MM.1S (cell line): ENCODE measurements at regions not wholly inside any gene's neighbourhood (a gene's known extent, or its start where the extent isn't known, plus 50 kb on each side); places are given as distances from the start of the nearest gene placed in this dataset.

Source experiments
- DNase-seq: peaks from one replicate; pipeline ENCODE4 v3.0.0-alpha.2; 2015
- H2AFZ ChIP-seq: fragments of 300-600 bp; sonication (generic); 2 replicates; pipeline ENCODE4 v1.6.0; 2016; ENCODE audit warnings: antibody characterized with exemption, low read length
- H3F3A ChIP-seq: fragments of 300-600 bp; sonication (generic); 2 replicates; pipeline ENCODE4 v1.6.1; 2016; ENCODE audit warnings: mild to moderate bottlenecking, antibody characterized with exemption, low read length, moderate library complexity, mixed read lengths; ENCODE audit not compliant: insufficient read depth
- H3K27ac ChIP-seq: fragments of 300-600 bp; sonication (generic); 2 replicates; pipeline ENCODE4 v1.5.1; 2016; ENCODE audit warnings: mild to moderate bottlenecking, low read length
- H3K27me3 ChIP-seq: fragments of 300-600 bp; sonication (generic); replicated peaks from 2 replicates; pipeline ENCODE4 v1.6.0; 2016; ENCODE audit warnings: low read length; ENCODE audit not compliant: insufficient read depth
- H3K36me3 ChIP-seq: fragments of 300-600 bp; sonication (generic); replicated peaks from 2 replicates; pipeline ENCODE4 v1.6.1; 2016; ENCODE audit warnings: mild to moderate bottlenecking, low read length, mixed read lengths; ENCODE audit not compliant: insufficient read depth
- H3K4me1 ChIP-seq: fragments of 300-600 bp; sonication (generic); 2 replicates; pipeline ENCODE4 v1.6.1; 2016; ENCODE audit warnings: low read length, mixed read lengths
- H3K4me2 ChIP-seq: fragments of 300-600 bp; sonication (generic); 2 replicates; pipeline ENCODE4 v1.6.0; 2016; ENCODE audit warnings: low read depth, low read length
- H3K4me3 ChIP-seq: fragments of 300-600 bp; sonication (generic); 2 replicates; pipeline ENCODE4 v1.5.1; 2016; ENCODE audit warnings: low read length, mixed read lengths
- H3K79me2 ChIP-seq: fragments of 300-600 bp; sonication (generic); 2 replicates; pipeline ENCODE4 v1.6.1; 2016; ENCODE audit warnings: mixed run types, low read length, mixed read lengths
- H3K9ac ChIP-seq: fragments of 300-600 bp; sonication (generic); 2 replicates; pipeline ENCODE4 v1.6.1; 2016; ENCODE audit warnings: low read length, mixed read lengths
- H3K9me2 ChIP-seq: fragments of 300-600 bp; sonication (generic); replicated peaks from 2 replicates; pipeline ENCODE4 v1.6.1; 2016; ENCODE audit warnings: mild to moderate bottlenecking, low read length, mixed read lengths; ENCODE audit not compliant: insufficient read depth
- H3K9me3 ChIP-seq: fragments of 300-600 bp; sonication (generic); replicated peaks from 2 replicates; pipeline ENCODE4 v1.6.1; 2016; ENCODE audit warnings: mild to moderate bottlenecking, low read length, mixed read lengths; ENCODE audit not compliant: insufficient read depth
- H4K20me1 ChIP-seq: fragments of 300-600 bp; sonication (generic); 2 replicates; pipeline ENCODE4 v1.6.1; 2016; ENCODE audit warnings: mild to moderate bottlenecking, low read length, moderate library complexity, mixed read lengths; ENCODE audit not compliant: insufficient read depth
- CTCF ChIP-seq: fragments of 300-600 bp; sonication (generic); IDR thresholded peaks from 2 replicates; pipeline ENCODE4 v1.5.1; 2016; ENCODE audit warnings: antibody characterized with exemption, low read length, mixed read lengths
- EZH2 ChIP-seq: fragments of 300-600 bp; sonication (generic); optimal IDR thresholded peaks from 2 replicates; pipeline ENCODE3; 2017; ENCODE audit warnings: low read depth, mild to moderate bottlenecking, antibody characterized with exemption, low read length, mixed read lengths
- EZH2phosphoT487 ChIP-seq: fragments of 300-600 bp; sonication (generic); IDR thresholded peaks from 2 replicates; pipeline ENCODE4 v1.6.1; 2018; ENCODE audit warnings: antibody characterized with exemption, low read length

GRCh38 chr11:130640526-130640925 is 192.1 kb downstream of the ADAMTS15 start:
- DNase-seq: no peak
- no peaks in the 10 kb centered on the region for H3K27me3 ChIP-seq
- no peak overlapping the region for H3K9ac ChIP-seq
- H3K9me2 ChIP-seq: no peaks in the 10 kb centered on the region
- no peaks in the 10 kb centered on the region for H4K20me1 ChIP-seq
- H3K36me3 ChIP-seq: no peaks in the 10 kb centered on the region
- no peak overlapping the region for H3K4me3 ChIP-seq
- H3K27ac ChIP-seq: no peak overlapping the region
- H3K79me2 ChIP-seq: no peaks in the 10 kb centered on the region
- H3K4me2 ChIP-seq: no peak overlapping the region
- H2AFZ ChIP-seq: no peak overlapping the region
- TF ChIP-seq EZH2: no peak
- TF ChIP-seq EZH2phosphoT487: no peak
- no peak for TF ChIP-seq CTCF
- no peaks in the 10 kb centered on the region for H3K9me3 ChIP-seq
- no peaks in the 10 kb centered on the region for H3K4me1 ChIP-seq
- H3F3A ChIP-seq: no peaks in the 10 kb centered on the region

- H4K20me1 ChIP-seq: no peaks in the 10 kb centered on the region
- no peaks in the 10 kb centered on the region for H3K27me3 ChIP-seq
- H3K27ac ChIP-seq: no peak overlapping the region
- no peaks in the 10 kb centered on the region for H3K36me3 ChIP-seq
- H2AFZ ChIP-seq: no peak overlapping the region
- H3K4me3 ChIP-seq: no peak overlapping the region
- no peak overlapping the region for H3K9ac ChIP-seq
- TF ChIP-seq CTCF (no peak), EZH2phosphoT487 (no peak), EZH2 (no peak)
- H3K9me3 ChIP-seq: no peaks in the 10 kb centered on the region
- no peaks in the 10 kb centered on the region for H3K79me2 ChIP-seq
- no peaks in the 10 kb centered on the region for H3K9me2 ChIP-seq
- no peaks in the 10 kb centered on the region for H3F3A ChIP-seq
- no peaks in the 10 kb centered on the region for H3K4me1 ChIP-seq
- DNase-seq: no peak
- H3K4me2 ChIP-seq: no peak overlapping the region
Observed at GRCh38 chr11:130641876-130642275, 193.4 kb downstream of the ADAMTS15 start.

GRCh38 chr11:130642994-130643393 is 194.5 kb downstream of the ADAMTS15 start:
- no peaks in the 10 kb centered on the region for H3K9me2 ChIP-seq
- no peak for TF ChIP-seq EZH2
- no peak overlapping the region for H3K4me2 ChIP-seq
- no peaks in the 10 kb centered on the region for H3K79me2 ChIP-seq
- H3K4me3 ChIP-seq: no peak overlapping the region
- no peak overlapping the region for H2AFZ ChIP-seq
- no peaks in the 10 kb centered on the region for H3K4me1 ChIP-seq
- no peaks in the 10 kb centered on the region for H3K27me3 ChIP-seq
- DNase-seq: no peak
- H3K27ac ChIP-seq: no peak overlapping the region
- no peaks in the 10 kb centered on the region for H4K20me1 ChIP-seq
- H3K36me3 ChIP-seq: no peaks in the 10 kb centered on the region
- no peaks in the 10 kb centered on the region for H3K9me3 ChIP-seq
- no peak overlapping the region for H3K9ac ChIP-seq
- H3F3A ChIP-seq: no peaks in the 10 kb centered on the region

- H4K20me1 ChIP-seq: no peaks in the 10 kb centered on the region
- no peak overlapping the region for H3K9ac ChIP-seq
- no peak overlapping the region for H2AFZ ChIP-seq
- no peaks in the 10 kb centered on the region for H3K79me2 ChIP-seq
- H3K27me3 ChIP-seq: no peaks in the 10 kb centered on the region
- H3K4me1 ChIP-seq: no peaks in the 10 kb centered on the region
- no peak for TF ChIP-seq EZH2phosphoT487
- no peak for TF ChIP-seq EZH2
- TF ChIP-seq CTCF: no peak
- no peaks in the 10 kb centered on the region for H3F3A ChIP-seq
- H3K9me3 ChIP-seq: no peaks in the 10 kb centered on the region
- H3K4me2 ChIP-seq: no peak overlapping the region
- H3K36me3 ChIP-seq: no peaks in the 10 kb centered on the region
- H3K4me3 ChIP-seq: no peak overlapping the region
- no peak overlapping the region for H3K27ac ChIP-seq
- no peaks in the 10 kb centered on the region for H3K9me2 ChIP-seq
- DNase-seq: no peak
Observed at GRCh38 chr11:130644187-130644586, 195.7 kb downstream of the ADAMTS15 start.
